ENCODE measurements at regions not wholly inside any gene's neighbourhood (a gene's known extent, or its start where the extent isn't known, plus 50 kb on each side); places are given as distances from the start of the nearest gene placed in this dataset.
A peak's percentile ranks its signal among the peaks of the same experiment; 100 is the strongest.

GRCh38 chr9:81377921-81378320, 311.4 kb downstream of the TLE1 start:
- H4K20me1 ChIP-seq (ENCODE audit: insufficient read depth, low read length, poor library complexity, severe bottlenecking): no peaks in the 10 kb centered on the region
- no peaks in the 10 kb centered on the region for H3K27me3 ChIP-seq (ENCODE audit: insufficient read depth, low read length, poor library complexity, severe bottlenecking)
- no peak overlapping the region for H2AFZ ChIP-seq (ENCODE audit: low read length)
- peaks cover 23% of the 10 kb centered on the region for H3K4me1 ChIP-seq (ENCODE audit: insufficient read depth, low read length, poor library complexity, severe bottlenecking)
- H3K4me2 ChIP-seq (ENCODE audit: low read depth, low read length, poor library complexity, severe bottlenecking): no peak overlapping the region
- H3K9me3 ChIP-seq (ENCODE audit: insufficient read depth, low read depth, low read length): no peaks in the 10 kb centered on the region
- TF ChIP-seq EZH2phosphoT487 (IDR thresholded peaks at IDR 0.05; ENCODE audit: borderline replicate concordance) (no peak), CTCF (conservative IDR thresholded peaks at IDR 0.05; ENCODE audit: low read length) (no peak)
- H3K9ac ChIP-seq (ENCODE audit: low read depth, low read length, poor library complexity, severe bottlenecking): no peak overlapping the region
- H3K9me2 ChIP-seq (replicated peaks; ENCODE audit: low read depth, low read length): no peaks in the 10 kb centered on the region
- H3F3A ChIP-seq (ENCODE audit: low read depth): no peaks in the 10 kb centered on the region
- no peak overlapping the region for H3K4me3 ChIP-seq (ENCODE audit: low read length, poor library complexity, severe bottlenecking)
- no peaks in the 10 kb centered on the region for H3K79me2 ChIP-seq (ENCODE audit: insufficient read depth, low read length)
- H3K36me3 ChIP-seq (ENCODE audit: insufficient read depth, low read length): no peaks in the 10 kb centered on the region

- TF ChIP-seq EZH2phosphoT487 (IDR thresholded peaks at IDR 0.05; ENCODE audit: borderline replicate concordance) (no peak), CTCF (conservative IDR thresholded peaks at IDR 0.05; ENCODE audit: low read length) (no peak)
- Histone ChIP-seq H3K9me2 (replicated peaks; ENCODE audit: low read depth, low read length) (no peaks in the 10 kb centered on the region), H3K4me2 (ENCODE audit: low read depth, low read length, poor library complexity, severe bottlenecking) (no peak overlapping the region), H3K27me3 (ENCODE audit: insufficient read depth, low read length, poor library complexity, severe bottlenecking) (no peaks in the 10 kb centered on the region), H3K4me3 (ENCODE audit: low read length, poor library complexity, severe bottlenecking) (no peak overlapping the region), H2AFZ (ENCODE audit: low read length) (no peak overlapping the region), H3K36me3 (ENCODE audit: insufficient read depth, low read length) (no peaks in the 10 kb centered on the region), H3K9me3 (ENCODE audit: insufficient read depth, low read depth, low read length) (no peaks in the 10 kb centered on the region), H3K4me1 (ENCODE audit: insufficient read depth, low read length, poor library complexity, severe bottlenecking) (peaks cover 23% of the 10 kb centered on the region), H3F3A (ENCODE audit: low read depth) (no peaks in the 10 kb centered on the region), H3K9ac (ENCODE audit: low read depth, low read length, poor library complexity, severe bottlenecking) (no peak overlapping the region), H3K79me2 (ENCODE audit: insufficient read depth, low read length) (no peaks in the 10 kb centered on the region), H4K20me1 (ENCODE audit: insufficient read depth, low read length, poor library complexity, severe bottlenecking) (no peaks in the 10 kb centered on the region)
Measured at GRCh38 chr9:81377320-81377719, 312.0 kb downstream of the TLE1 start.

GRCh38 chr9:81375187-81376100, 313.9 kb downstream of the TLE1 start:
- Histone ChIP-seq H3K36me3 (ENCODE audit: insufficient read depth, low read length) (no peaks in the 10 kb centered on the region), H3K9me3 (ENCODE audit: insufficient read depth, low read depth, low read length) (no peaks in the 10 kb centered on the region), H3K4me2 (ENCODE audit: low read depth, low read length, poor library complexity, severe bottlenecking) (no peak overlapping the region), H3K4me3 (ENCODE audit: low read length, poor library complexity, severe bottlenecking) (no peak overlapping the region), H3K79me2 (ENCODE audit: insufficient read depth, low read length) (no peaks in the 10 kb centered on the region), H4K20me1 (ENCODE audit: insufficient read depth, low read length, poor library complexity, severe bottlenecking) (no peaks in the 10 kb centered on the region), H3K27me3 (ENCODE audit: insufficient read depth, low read length, poor library complexity, severe bottlenecking) (no peaks in the 10 kb centered on the region), H2AFZ (ENCODE audit: low read length) (peak overlapping the region; percentile 46; the same call in 1 of the 2 replicates), H3K9ac (ENCODE audit: low read depth, low read length, poor library complexity, severe bottlenecking) (no peak overlapping the region), H3F3A (ENCODE audit: low read depth) (no peaks in the 10 kb centered on the region), H3K4me1 (ENCODE audit: insufficient read depth, low read length, poor library complexity, severe bottlenecking) (peaks cover 8% of the 10 kb centered on the region), H3K9me2 (replicated peaks; ENCODE audit: low read depth, low read length) (no peaks in the 10 kb centered on the region)
- no peak for TF ChIP-seq EZH2phosphoT487 (IDR thresholded peaks at IDR 0.05; ENCODE audit: borderline replicate concordance)
- no peak for TF ChIP-seq CTCF (conservative IDR thresholded peaks at IDR 0.05; ENCODE audit: low read length)

Data from Loucy (cell line).